NCI-H2029 (cell line): ENCODE measurements at regions not wholly inside any gene's neighbourhood (a gene's known extent, or its start where the extent isn't known, plus 50 kb on each side); places are given as distances from the start of the nearest gene placed in this dataset.
A peak's percentile ranks its signal among the peaks of the same experiment; 100 is the strongest.

ENCODE experiments used
- DNase-seq: peaks from one replicate; lab custom pipeline; 2025; lab: John Stamatoyannopoulos, UW

- no peak for DNase-seq
Measured at GRCh38 chr5:144971108-144971850, 800.6 kb downstream of the KCTD16 start.

DNA sequence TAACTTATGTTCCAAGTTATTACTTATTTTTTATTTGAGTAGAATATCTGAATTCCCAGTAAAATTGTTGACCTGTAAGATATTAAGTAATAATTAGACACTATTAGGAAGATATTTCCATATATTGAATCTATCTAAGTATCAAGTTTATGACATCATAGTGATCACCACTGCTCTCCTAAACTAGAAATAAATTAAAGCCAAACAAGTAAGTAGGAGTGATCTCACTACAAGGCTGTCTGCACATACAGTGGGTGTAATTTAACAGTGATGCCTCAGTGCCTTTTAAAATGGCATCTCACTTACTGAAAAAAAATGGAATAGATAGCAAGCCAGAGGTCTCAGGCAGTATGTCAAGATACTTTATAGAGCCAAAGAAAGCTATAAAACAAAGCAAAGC, 789.6 kb downstream of the KCTD16 start:
- DNase-seq = no peak

- no peak for DNase-seq
Measured at GRCh38 chr5:144958002-144958401, 787.3 kb downstream of the KCTD16 start.

GRCh38 chr5:144950996-144951395, 780.3 kb downstream of the KCTD16 start:
- DNase-seq = no peak

DNA sequence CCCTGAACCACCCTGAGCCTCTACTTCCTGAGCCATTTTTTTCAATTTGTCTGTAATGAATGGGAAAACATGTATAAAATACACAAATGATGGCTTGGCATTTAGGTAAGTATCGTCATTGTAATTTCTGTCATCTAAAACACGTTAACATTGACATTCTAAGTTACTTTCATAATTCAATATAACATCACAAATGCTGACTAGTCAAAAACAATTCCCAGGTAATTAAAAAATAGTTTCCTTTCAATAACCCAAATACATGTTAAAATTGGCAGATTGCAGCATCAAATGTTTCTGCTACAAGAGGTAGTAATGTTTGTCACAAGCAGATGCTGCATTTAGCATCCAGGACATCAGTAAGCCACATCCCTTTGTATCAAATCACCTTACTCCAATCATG, 776.4 kb downstream of the KCTD16 start:
- DNase-seq = no peak

DNA sequence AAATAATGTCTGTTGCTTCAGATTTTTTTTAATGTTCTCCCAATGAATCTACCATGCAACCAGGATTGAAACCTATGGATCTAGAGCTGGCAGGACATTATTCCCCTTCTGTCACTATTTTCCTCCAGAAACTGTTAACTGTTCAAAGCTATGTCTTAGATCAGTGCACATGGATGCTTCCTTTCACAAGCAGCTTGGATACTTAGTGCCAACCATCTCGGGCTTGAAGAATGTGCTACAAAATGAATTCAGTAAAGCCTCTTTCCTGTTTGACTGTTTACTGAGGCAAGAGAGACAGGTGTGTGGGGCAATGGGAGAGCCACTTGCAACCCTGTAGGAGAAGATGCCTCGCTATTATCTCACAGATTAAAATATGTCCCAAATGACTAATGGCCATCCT, 774.8 kb downstream of the KCTD16 start:
- no peak for DNase-seq

DNA sequence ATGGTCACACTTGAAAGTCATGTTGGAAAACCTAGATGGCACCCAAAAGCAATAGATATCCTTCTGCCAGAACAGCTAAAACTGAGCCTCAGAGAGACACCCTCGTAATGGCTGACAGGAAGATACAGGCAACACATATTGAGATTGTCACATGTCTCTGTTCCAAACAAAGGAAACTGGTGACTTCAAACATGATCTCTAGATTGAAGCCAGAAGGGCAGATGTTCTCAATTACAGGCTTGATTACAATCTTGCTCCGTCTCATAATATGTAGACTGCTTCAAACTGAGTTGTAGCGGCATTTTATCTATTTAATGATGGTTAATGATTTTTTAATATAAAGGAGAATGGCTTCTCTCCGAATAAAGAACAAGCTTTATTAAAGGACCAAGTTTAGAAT, 774.3 kb downstream of the KCTD16 start:
- peak; percentile 13 for DNase-seq

- DNase-seq = no peak
Measured at GRCh38 chr5:144941004-144941403, 770.3 kb downstream of the KCTD16 start.

GRCh38 chr5:144918371-144918770, 747.7 kb downstream of the KCTD16 start:
- DNase-seq = no peak

- DNase-seq = no peak
Measured at GRCh38 chr5:144915452-144915851, 744.8 kb downstream of the KCTD16 start.

DNA sequence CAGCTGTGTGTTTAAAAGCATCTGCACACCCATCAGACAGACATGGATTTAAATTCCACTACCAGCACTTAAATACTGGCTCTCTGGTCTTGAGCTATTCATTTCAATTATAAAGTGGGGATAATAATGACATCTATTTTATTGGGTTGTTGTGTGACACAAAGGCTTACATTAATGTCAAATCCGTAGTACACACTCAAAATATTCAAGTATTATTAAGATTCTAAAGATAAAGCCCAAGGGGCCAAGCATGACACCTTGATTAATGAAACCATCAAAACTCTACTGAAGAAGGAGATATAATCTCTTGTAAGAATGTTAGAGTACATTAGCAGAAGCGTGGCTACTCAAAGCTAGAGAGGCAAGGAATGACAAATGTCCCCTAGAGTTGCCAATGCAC, 743.0 kb downstream of the KCTD16 start:
- DNase-seq = no peak

GRCh38 chr5:144896473-144896872, 725.8 kb downstream of the KCTD16 start:
- DNase-seq = no peak

DNA sequence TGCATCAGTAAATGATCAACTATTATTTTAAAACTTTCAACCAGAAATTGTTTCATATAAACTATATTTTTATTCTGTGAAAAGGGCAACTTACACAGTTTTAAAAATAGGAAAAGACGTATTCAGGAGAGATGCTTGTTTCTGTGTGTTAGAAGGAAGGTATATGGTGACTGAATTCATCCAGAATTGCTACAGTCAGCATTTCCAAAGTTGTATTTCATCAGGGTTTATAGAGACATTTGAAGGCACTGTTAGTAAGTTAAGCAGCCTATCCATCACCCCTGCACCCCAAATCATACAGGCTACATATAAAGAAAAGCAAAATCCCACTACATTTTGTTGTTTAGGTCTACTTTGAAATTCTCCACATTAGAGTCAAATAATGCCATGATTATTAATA, 716.0 kb downstream of the KCTD16 start:
- DNase-seq = no peak

- no peak for DNase-seq
Measured at GRCh38 chr5:144882739-144883283, 712.1 kb downstream of the KCTD16 start.

- DNase-seq = no peak
Measured at GRCh38 chr5:144880513-144880912, 709.8 kb downstream of the KCTD16 start.

GRCh38 chr5:144876990-144877389, 706.3 kb downstream of the KCTD16 start:
- DNase-seq = no peak

GRCh38 chr5:144873076-144873475, 702.4 kb downstream of the KCTD16 start:
- DNase-seq = no peak

GRCh38 chr5:144864118-144864517, 693.4 kb downstream of the KCTD16 start:
- DNase-seq = peak; percentile 8

- DNase-seq = no peak
Measured at GRCh38 chr5:144857454-144857853, 686.8 kb downstream of the KCTD16 start.

- DNase-seq = no peak
Measured at GRCh38 chr5:144844086-144844485, 673.4 kb downstream of the KCTD16 start.

DNA sequence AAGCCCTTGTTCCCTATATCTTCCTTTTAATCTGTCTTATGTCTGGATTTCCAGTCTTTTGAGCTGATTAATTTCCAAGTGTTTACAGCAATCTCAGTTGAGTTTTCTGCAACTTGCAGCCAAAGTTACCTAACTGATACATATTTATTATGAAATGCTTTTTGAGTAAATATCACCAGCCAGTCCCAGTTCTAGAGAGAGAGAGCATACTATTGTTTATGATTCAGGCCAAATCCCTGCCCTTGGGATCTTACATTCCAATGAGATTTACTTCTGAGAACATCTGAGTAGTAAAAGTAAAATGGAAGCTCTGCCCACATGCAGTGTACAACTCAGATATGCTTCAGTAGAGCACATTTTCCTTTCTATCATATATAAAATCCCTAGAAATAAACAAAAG, 661.7 kb downstream of the KCTD16 start:
- DNase-seq = no peak

DNA sequence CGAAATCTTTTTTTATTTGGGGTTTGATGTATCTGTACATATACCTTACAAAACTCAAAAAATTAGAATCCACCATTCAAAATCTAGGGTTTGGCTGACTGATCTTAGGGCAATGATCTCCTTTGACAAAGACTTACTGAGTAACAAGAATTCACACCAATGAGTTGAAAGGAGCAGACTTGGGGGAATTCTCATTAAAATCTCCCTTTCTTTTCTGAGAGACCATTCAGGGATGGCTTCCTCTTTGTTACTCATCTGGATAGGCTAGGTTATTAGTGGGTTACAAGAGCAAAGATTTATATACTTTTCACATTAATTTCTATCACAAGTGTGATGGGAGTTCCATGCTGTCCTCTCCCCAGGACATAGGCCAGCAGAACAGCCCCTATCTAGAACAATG, 661.0 kb downstream of the KCTD16 start:
- no peak for DNase-seq

DNA sequence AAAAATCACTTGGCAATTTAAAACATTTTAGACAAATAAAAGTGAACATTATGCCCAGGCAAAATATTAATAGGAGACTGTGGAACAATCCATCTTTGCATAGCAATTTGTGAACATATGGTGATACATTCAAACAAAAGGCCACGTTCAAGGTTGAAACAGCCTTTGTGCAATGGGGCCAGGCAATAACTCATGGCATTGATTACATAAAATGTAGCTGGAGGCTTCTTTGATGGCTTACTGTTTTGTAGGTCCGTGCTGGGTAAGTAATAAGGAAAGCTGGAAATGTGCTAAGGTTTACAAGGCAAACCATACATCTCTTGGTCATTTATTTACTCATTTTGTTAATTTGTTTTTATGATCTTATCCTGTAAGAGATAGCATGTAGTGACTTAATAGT, 651.8 kb downstream of the KCTD16 start:
- no peak for DNase-seq

- no peak for DNase-seq
Measured at GRCh38 chr5:144820278-144820677, 649.6 kb downstream of the KCTD16 start.
